ENCODE measurements at regions not wholly inside any gene's neighbourhood (a gene's known extent, or its start where the extent isn't known, plus 50 kb on each side); places are given as distances from the start of the nearest gene placed in this dataset.

- ChIA-PET CTCF (no interaction called here), POLR2A (no interaction called here)
- DNase-seq (ENCODE audit: low read depth, low spot score), result no peak
- H3K4me3 ChIP-seq (ENCODE audit: low read depth, low read length), result no peak overlapping the region
- no peak for TF ChIP-seq CTCF (IDR thresholded peaks at IDR 0.05; ENCODE audit: insufficient read depth, low read length, missing control alignments)
Observed at GRCh38 chr3:180828001-180828720, 84.3 kb upstream of the FXR1 start.

- no peak overlapping the region for H3K4me3 ChIP-seq (ENCODE audit: low read depth, low read length)
- ChIA-PET POLR2A (no interaction called here), CTCF (no interaction called here)
- no peak for TF ChIP-seq CTCF (IDR thresholded peaks at IDR 0.05; ENCODE audit: insufficient read depth, low read length, missing control alignments)
- DNase-seq (ENCODE audit: low read depth, low spot score), result no peak
Observed at GRCh38 chr3:180828723-180829408, 83.6 kb upstream of the FXR1 start.

DNA sequence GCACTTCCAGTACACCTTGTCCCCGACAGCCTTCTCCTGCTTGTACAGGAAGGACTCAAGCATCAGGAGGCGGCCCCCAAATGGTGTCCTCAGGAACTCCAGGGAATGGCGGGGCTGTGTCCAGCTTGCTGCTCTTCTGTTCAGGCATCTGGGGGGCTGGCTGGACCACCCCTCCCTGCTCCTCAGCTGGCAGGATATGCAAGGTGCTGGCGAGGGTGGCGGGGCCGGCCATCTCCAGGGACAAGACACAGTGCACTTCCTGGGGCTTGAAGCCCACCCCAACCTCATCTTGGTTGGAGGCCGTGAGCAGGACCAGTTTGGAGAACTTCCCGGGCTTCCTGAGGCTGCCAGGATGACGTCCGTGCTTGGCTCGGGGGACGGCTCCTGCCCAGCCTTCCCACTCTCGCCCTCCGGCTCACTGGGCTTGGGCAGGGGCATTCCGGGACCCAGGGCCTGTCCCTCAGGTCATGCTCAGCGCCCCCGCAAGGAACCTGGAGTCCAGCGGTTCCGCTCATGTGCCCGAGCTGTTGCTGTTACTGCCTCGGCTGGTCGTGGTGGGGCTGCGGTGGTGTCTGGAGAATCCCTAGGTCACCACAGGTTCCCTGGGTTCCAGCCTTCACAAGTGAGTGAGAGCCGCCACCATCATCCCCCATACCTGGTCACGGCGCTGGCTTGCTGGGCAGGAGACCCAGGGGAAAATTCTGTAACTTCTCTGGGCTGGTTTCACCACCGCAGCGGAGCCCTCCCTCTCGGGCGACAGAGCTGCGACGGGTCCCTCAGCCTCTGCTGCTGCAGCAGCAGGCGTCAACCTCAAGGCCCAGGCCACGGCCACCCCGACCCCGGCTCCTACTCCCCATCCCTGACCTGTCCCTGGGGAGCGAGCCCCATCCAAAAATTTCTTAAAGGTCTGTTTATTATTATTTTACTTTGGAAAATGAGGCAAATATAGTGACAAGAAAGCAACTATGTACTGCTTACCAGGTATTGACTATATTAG, 82.8 kb upstream of the FXR1 start:
- no peak for DNase-seq (ENCODE audit: low read depth, low spot score)
- ChIA-PET POLR2A (no interaction called here), CTCF (no interaction called here)
- H3K4me3 ChIP-seq (ENCODE audit: low read depth, low read length), result no peak overlapping the region
- no peak for TF ChIP-seq CTCF (IDR thresholded peaks at IDR 0.05; ENCODE audit: insufficient read depth, low read length, missing control alignments)

GRCh38 chr3:180835501-180835900, 77.0 kb upstream of the FXR1 start:
- no peak overlapping the region for H3K4me3 ChIP-seq (ENCODE audit: low read depth, low read length)
- ChIA-PET POLR2A (no interaction called here), CTCF (no interaction called here)
- no peak for TF ChIP-seq CTCF (IDR thresholded peaks at IDR 0.05; ENCODE audit: insufficient read depth, low read length, missing control alignments)
- no peak for DNase-seq (ENCODE audit: low read depth, low spot score)

GRCh38 chr3:180836766-180837165, 75.7 kb upstream of the FXR1 start:
- POLR2A ChIA-PET, result no interaction called here
- H3K4me3 ChIP-seq (ENCODE audit: low read depth, low read length), result no peak overlapping the region
- CTCF ChIA-PET, result no interaction called here
- DNase-seq (ENCODE audit: low read depth, low spot score), result no peak
- no peak for TF ChIP-seq CTCF (IDR thresholded peaks at IDR 0.05; ENCODE audit: insufficient read depth, low read length, missing control alignments)

GRCh38 chr3:180854887-180855286, 57.6 kb upstream of the FXR1 start:
- no peak for TF ChIP-seq CTCF (IDR thresholded peaks at IDR 0.05; ENCODE audit: insufficient read depth, low read length, missing control alignments)
- no peak overlapping the region for H3K4me3 ChIP-seq (ENCODE audit: low read depth, low read length)
- no peak for DNase-seq (ENCODE audit: low read depth, low spot score)
- ChIA-PET POLR2A (no interaction called here), CTCF (no interaction called here)

All from AG04449 (cell line).